GM12872 (cell line): ENCODE measurements at regions not wholly inside any gene's neighbourhood (a gene's known extent, or its start where the extent isn't known, plus 50 kb on each side); places are given as distances from the start of the nearest gene placed in this dataset.

ENCODE experiments used
- CTCF ChIP-seq: IDR thresholded peaks from 3 replicates; pipeline ENCODE4 v1.5.1; 2011; ENCODE audit warnings: low read depth, mild to moderate bottlenecking, low read length, moderate library complexity; ENCODE audit not compliant: insufficient read depth

GRCh38 chr3:76897076-76897475 is 142.8 kb upstream of the ROBO2 start:
- TF ChIP-seq CTCF = no peak

- TF ChIP-seq CTCF = no peak
Measured at GRCh38 chr3:76900596-76900995, 139.3 kb upstream of the ROBO2 start.

GRCh38 chr3:76908156-76908555 is 131.7 kb upstream of the ROBO2 start:
- no peak for TF ChIP-seq CTCF

GRCh38 chr3:76912841-76913383 is 127.0 kb upstream of the ROBO2 start:
- TF ChIP-seq CTCF = no peak

GRCh38 chr3:76917436-76917835 is 122.5 kb upstream of the ROBO2 start:
- no peak for TF ChIP-seq CTCF

GRCh38 chr3:76920511-76920910 is 119.4 kb upstream of the ROBO2 start:
- no peak for TF ChIP-seq CTCF

GRCh38 chr3:76923485-76923884 is 116.4 kb upstream of the ROBO2 start:
- no peak for TF ChIP-seq CTCF

- TF ChIP-seq CTCF = no peak
Measured at GRCh38 chr3:76930712-76931111, 109.2 kb upstream of the ROBO2 start.
